ENCODE measurements at regions not wholly inside any gene's neighbourhood (a gene's known extent, or its start where the extent isn't known, plus 50 kb on each side); places are given as distances from the start of the nearest gene placed in this dataset.

DNA sequence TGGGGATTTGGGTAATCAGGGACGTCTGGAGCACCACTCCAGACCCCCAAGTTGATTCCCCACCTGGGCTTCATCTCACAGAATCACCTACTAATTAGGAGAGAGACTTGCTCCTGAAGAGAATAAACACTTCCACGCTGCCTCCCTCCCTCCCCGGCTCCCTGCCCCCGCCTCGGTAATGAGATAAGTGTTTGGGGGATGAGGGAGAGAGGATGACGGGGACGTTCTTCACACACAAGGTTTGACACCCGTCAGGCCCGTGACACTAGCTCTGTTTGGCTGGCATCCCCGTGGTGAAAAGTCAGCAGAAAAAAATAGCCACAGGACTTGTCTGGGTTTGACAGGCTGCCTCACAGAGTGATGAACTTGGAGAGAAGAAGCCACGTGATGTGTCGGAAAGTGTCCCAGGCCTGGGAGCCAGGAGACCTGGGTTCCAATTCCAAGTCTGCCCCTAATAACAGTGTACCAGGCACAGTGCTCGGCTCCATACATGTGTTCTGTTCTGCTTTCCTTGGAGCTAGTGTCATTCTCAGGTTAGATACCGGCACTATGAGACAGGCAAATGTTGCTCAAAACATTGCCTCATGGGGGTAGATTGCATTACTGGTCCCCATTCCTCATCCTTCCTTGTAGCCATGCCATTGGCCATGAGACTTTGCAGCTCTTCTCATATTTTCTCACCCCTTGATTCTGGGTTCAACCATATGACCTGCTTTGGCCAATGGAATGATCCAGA is 578.0 kb downstream of the BCOR start:
- no peak for DNase-seq

DNA sequence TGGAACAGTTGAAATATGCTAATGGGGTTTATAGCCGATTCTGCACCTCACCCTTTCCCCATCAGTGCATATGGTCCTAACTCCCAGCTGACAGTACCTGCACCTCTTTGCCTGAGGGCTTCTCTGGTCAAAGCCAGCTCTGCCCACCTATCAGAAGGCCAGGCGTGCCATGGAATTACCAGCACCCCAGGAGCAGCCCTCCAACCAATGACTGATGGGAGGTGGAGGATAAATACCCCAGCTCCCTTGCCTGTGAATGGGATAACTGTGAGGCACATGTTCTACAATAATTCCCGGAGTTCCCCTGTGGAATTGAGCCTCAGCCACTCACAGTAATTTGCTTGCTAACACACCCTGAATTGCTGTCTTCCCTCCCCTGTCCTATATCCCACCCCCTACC is 572.0 kb downstream of the BCOR start:
- no peak for DNase-seq

DNA sequence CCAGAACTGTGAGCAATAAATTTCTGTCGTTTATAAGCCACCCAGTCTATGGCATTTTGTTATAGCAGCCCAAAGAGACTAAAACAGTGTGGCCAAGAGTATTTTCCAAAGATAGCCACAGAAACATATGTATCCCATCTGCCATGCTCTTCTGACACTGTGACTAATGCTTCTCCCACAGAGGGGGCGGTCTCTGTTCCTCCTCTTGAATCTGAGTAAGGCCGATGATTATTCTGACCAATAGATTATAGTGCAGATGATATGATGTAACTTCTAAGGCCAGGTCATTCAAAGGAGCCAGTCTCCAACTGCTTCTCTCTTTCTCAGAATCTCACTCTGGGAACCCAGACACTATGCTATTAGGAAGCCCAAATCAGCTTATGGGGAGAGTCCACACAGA is 570.7 kb downstream of the BCOR start:
- DNase-seq, result no peak

DNA sequence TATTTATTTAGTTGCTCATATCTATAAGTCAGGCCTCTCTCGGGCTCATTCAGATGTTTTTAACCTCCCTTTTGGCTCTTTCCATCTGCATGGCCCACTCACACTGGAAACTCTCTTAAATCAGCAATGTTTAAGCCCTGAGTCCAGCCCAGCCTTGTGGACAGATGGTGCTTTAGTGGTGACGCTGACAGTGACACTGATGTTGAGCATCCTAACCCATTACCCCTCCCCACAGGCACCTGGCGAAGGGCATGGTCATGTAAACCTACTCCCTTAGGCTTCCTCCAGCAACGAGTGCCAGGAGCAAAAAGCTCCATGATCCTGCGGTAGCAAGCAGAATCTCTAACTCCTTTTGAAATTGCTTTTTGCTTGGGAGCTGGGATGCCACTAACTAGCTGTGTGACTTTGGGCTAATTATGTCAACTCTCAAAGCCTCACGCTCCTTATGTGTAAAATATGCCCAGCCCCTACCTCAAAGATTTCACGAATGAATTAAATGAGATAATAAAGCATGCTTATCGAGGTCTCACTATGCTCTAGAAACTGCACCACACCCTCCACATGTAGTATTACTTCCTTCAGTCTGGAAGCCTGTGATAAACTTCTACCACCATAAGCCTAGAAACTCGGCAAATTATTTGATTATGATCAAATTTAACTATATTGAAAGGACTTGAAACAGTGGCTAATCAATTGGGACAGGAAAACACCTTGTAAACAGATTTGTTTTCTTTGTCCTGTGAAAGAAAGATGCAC is 569.4 kb downstream of the BCOR start:
- no peak for DNase-seq

DNA sequence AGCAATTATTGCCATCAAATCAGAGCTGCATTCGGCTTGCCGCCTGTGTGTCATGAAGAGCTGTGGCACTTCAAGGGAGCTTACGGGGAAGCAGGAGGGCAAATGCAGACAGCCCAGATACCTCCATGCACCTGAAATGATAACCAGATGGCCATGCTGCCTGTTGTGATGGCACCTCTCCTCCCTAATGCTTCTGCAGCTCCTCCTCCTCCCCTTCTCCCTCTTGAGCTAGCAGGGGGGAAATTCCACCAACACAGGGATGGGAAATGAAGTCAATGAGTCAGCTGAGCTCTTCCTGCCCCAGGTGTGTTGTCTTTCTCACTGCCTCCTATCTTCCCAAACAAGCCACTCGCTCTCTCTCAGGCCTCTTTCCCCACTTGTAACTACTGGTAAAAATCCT is 565.0 kb downstream of the BCOR start:
- no peak for DNase-seq

DNA sequence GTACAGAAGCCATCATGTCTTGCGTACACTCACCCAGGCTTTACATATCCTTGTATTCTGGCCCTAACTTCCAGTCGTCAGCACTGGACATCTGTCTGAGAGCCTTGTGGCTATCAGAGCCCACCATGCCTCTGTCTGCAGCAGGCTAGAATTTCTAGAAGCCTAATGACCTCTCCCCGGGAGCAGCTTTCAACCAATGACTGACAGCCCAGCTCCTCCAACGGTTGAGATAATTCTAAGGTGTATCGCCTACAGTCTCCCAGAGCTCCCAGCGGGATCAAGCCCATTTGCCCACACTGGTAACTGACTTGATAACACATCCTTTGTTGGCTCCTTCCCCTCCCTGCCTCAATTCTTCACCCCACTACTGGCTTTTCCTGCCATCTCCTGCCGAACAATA is 562.8 kb downstream of the BCOR start:
- DNase-seq, result no peak

DNA sequence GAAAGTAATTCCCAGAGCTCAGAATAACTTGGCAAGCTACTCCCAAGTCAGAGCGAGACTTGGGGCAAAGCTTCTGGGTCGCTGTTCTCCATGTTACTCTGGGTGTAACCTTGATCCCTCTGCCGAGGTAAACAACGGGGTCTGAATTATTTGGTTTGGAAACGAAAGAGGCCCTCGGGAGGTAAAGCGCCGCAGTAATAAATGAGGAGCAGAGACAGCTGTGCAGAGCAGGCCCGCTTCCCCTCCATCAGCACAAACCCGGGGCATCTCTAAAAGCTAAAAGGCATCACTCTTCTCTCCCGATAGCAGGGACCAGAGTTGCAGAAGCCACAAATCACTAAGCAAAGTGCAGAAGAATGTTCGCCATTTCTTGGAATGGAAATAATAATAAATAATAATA is 561.5 kb downstream of the BCOR start:
- DNase-seq, result no peak

DNA sequence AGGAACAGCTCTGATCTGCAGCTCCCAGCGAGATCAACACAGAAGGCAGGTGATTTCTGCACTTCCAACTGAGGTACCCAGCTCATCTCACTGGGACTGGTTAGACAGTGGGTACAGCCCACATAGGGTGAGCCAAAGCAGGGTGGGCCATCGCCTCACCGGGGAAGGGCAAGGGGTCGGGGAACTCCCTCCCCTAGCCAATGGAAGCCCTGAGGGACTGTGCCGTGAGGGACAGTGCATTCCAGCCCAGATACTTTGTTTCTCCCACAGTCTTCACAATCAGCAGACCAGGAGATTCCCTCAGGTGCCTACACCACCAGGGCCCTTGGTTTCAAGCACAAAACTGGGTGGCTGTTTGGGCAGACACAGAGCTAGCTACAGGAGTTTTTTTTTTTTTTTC is 555.9 kb downstream of the BCOR start:
- no peak for DNase-seq

DNA sequence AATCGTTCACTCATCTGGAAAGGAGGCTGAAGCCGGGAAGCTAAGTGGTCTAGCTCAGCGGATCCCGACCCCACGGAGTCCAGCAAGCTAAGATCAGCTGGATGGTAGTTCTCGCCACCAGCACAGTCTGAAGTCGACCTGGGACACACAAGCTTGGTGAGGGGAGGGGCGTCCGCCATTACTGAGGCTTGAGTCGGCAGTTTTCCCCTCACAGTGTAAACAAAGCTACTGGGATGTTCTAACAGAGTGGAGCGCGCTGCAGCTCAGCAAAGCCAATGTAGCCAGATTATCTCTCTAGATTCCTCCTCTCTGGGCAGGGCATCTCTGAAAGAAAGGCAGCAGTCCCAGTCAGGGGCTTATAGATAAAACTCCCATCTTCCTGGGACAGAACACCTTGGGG is 555.4 kb downstream of the BCOR start:
- DNase-seq, result no peak

DNA sequence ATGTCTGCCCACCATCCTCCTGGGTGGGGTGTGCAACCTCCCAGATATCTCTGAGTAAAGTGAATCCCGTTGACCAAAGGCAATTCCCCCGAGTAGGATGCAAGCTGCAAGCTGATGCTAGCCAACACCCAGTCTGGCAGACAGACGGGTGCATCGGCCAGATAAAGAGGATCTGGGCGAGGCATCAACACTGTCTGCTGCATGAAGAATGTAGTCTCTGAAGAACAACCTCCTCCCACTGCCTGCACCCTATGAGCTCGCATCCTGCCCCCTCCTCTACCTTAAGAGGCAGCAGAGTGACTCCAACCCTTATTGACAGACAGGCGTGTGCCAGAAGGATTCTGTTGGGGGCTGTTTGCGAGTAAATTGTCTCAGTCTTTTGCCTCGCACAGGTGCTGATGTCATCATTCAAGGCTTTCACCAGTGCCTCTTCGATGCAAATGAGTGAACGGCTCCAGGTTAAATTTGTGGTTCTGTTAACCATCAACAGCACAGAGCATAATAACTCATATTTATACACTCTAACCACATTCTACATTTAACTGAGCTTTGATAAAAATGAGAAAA is 546.9 kb downstream of the BCOR start:
- DNase-seq, result no peak

DNA sequence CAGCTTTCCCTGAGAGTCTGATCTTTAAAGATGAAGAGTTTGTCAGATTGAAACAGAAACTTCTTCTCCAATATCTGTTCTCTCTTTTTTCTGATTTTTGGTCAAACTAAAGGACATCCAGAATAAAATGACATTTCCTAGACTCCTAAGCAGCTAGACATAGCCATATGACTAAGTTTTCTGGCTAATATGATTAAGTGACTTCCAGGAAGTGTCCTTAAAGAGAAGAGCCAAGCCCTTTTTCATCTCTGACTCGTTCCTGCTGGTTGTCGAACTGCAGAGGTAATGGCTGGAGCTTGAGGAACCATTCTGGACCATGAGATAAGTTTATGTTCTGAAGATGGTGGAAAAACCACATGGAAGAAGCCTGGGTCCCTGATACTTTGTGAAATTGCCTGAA is 546.0 kb downstream of the BCOR start:
- no peak for DNase-seq

DNA sequence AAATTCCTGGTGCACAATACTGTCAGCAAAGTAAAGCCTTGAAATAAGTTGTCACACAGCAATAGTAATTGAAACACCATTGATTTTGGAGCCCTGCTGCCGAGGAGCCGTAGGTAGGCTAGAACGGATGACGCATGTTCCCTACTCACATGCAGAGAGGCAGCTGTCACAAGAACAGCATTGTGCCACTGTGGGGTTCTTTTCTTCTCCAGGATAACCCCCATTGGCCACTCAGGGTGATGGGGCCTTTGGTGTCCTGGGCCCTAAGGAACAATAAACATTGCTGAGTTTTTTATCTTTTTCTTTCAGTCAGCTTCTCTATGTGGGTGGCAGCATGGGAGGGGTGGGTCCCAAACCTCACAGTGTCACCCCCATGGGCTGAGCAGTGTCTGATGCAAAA is 542.3 kb downstream of the BCOR start:
- DNase-seq, result no peak

DNA sequence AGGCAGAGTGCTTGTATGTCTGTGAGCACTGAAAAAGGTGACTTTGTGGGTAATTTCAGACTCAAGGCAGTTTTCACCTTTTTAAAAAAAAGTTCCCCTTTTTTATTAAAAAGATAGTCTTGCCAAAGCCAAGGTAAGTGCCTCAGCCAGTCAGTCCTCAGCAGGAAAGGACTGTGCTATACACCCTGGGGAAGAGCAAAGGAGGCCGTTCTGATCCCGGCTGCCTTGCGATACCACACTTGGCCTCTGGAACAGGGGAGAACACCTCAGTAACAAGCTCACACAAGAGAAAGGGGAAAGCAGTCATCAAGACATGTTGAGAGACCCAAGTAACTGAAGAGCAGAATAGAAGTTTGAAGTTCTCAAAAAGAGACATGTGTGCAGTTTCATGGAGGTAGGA is 541.7 kb downstream of the BCOR start:
- no peak for DNase-seq

DNA sequence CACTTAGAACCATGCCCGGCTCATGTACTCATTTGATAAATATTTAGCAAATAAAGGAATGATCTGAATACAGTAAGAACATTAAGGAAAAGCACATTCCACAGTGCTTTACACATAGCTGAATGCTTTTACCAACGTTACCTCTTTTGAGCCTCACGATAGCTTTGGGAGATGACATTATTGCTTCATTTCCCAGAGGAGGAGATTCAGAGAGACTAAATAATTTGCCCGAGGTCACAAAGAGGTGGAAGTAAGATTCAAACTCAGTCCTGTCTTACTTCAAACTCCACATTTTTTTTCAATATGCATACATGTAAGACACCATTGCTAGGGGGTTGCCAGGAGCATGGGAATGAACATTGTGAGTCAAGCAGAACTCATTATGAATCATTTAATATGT is 538.5 kb downstream of the BCOR start:
- no peak for DNase-seq

DNA sequence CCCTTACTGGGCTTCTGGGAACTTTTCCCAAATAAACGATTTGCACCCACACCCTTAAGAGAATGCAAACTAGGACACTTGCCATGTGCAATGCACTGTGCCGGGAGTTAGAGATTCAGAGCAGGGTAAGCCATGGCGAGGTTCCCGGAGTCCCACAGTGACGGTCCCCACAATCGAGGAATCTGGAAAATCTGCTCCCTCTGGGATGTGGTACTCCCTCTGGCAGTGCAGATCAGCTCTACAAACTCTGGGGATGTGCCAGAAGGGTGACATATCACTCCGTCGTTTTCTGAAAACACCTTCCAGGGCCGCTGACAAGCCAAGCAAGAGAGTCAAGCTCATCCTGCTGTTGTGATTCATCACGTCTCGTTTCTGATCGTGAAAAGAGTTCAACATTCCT is 537.5 kb downstream of the BCOR start:
- DNase-seq, result no peak

DNA sequence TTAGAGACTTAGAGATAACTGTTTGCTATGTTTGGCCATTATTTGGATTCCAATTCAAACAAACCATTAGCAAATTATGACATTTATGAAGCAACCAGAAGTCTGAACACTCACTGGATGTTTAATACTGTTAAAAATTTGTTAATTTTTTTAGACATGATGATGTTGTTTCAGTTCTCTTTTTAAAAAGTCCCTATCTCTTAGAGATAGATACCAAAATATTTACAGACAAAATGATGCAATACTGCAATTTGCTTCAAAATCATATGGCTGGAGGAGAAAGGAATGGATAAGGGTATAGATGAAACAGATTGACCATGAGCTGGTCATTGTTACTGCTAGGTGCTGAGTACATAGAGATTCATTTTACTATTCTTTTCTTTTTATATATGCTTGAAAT is 534.6 kb downstream of the BCOR start:
- no peak for DNase-seq

DNA sequence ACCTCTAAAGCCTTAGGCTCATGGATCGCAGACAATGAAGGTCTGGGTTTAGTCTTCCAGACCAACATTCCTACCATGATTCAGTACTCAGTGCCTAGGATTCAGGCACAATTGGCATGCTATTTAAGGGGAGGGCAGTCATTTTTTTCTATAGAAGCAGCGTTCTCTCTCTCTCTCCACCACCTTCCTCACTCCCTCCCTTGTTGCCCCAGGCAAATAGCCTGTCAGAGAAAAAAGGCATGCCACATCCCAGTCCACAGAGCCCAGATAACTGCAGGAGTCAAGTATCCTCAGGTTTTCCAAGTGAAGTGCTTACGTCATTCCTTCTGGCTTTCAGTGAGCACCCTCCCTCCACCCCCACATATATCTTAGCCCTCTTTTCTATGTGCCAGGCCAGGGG is 533.0 kb downstream of the BCOR start:
- no peak for DNase-seq

DNA sequence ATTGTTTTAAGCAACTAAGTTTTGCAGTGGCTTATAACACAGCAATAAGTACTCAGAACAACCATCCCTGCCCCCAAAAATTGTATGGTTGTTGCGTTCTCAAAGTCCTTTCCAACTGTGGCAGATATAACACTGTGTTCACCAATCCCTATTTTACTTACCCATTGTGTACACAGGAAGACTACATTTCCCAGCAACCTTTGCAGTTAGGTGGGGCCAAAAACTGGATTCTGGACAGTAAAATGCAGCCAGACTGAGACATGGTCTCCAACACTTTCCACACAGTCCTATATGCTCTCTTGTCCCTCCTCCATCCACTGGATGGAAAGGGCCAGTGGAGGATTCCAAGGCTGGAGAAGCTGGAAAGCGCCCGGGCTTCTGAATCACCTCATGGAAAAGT is 523.6 kb downstream of the BCOR start:
- DNase-seq, result no peak

DNA sequence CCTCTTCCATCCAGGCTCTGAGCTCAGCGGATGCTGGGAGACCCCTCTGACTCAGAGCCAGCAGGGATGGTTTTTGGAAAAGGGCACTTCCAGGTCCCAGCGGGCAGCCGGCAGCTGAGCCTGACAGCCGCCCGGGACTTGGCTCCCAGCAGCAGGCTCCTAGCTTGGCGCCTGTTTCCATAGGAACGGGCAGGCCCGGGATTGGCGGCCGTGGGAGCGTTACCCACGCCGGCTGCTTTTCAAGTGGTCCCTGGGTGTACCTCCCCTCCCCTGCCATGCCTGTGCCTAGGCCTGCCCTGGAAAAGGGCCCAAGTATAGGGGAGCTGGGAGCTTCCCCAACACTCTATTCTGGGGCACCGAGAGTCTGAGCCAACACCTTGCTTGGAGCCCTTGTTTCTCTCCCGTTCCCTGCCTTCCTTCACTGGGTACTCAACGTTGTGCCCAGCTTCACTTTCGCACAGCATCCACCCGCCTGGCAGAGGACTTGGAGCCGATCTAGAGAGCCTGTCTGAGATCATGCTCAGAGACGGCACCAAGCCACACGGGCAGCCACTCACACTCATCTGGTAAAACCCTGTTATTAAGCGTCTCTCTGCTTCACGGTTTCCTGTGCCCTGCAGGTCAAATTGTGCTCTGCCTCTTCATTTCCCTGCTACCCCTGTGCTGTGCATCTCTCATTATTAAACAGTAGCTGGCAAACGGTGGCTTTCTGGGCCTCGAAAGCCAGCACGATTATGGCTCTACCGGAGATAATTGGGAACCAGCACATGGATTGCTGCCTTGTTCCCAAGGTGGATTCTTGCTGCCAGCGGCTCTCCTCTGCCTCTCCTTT is 521.5 kb downstream of the BCOR start:
- peak; percentile 80 for DNase-seq

DNA sequence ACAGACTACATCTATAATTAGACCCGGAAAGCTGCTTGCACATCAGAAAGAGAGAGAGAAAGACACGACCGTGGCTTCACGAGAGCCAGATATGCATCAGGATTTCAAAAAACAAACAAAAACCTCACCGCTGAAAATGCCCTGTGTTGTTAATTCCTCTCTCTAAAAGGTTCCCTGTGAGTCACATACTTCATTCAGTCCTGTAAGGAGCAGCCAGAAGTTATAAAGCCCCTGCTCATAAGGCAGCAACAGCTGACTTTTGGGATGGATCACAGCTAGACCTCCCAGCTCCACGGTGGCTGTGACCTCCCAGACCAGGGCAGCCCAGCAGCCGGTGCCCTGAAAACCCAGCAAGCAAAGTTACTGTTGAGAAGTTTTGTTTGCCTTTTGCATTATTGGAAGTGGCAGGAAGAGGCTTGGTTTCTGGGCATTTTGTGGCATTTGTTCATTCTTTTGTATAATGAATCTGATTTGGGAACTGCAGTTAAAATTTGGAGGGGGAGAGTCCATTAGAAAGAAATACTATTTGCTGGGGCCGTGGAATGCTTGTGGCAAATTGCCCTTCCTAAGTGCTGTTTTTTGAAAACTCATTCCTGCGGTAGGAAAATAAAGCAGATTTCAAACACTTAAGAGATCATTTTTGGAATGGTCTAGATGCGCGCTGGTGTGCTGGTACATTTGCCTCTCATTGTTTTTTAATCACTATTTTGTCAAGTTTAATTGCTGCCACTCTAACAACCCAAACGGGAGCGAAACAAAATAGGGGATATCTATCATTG is 520.4 kb downstream of the BCOR start:
- no peak for DNase-seq

DNA sequence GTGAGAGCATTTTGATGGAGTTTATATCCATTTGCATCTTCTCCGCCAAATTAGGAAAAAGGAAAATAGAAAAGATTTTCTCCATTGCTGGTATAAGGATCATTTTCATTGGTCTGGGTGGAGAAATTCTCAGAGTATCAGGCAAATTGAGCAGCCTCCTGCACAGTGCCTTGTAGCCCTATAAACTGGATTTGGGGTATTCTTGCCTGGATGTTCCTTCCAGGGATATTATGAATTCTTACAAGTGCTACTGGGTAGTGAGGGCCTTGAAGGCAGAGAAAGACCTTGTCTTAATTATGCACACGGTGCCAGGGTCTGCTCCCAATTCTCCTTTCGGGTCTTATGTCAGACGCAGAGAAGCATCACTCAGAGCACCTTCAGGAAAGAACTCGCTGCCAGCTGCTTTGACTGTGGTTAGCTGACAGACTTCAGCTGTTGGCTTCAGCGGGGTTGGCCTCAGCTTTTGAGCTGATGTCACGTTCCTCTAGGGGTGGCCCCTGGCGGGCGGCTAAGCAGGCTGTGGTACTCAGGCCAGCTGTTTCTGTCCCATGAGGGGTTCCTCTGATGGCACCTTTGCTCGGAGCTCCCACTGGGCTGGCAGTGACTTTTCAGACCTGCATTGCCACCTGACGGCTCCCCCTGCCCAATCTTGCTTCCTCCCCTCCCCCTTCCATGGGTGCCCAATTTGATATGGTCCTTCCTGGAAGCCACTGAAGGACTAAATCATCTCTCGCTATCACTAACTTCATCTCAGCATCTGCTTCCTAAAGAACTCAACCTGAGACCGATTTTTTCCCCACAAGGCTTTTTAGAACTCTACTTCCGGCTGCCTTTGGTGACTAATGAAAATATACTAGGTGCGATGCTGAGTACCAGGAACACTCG is 519.5 kb downstream of the BCOR start:
- DNase-seq, result no peak

DNA sequence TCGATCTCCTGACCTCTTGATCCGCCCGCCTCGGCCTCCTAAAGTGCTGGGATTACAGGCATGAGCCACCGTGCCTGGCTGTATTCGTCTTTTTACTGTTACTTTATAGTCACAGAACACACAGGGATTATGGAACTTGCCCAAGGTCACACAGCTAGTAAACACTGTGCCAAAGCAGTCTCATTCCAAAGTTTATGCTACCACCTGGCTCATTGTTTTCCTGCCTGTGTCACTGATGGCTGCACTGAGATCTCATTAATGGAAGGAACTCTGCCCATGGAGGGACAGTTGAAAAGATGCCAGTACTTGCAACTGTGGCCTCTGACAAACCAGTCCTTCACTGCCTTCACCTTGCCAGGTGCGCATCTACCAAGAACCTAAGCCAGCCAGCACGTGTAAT is 517.7 kb downstream of the BCOR start:
- DNase-seq, result no peak

Data from NCI-H2171 (cell line).